ENCODE measurements at regions not wholly inside any gene's neighbourhood (a gene's known extent, or its start where the extent isn't known, plus 50 kb on each side); places are given as distances from the start of the nearest gene placed in this dataset.

DNA sequence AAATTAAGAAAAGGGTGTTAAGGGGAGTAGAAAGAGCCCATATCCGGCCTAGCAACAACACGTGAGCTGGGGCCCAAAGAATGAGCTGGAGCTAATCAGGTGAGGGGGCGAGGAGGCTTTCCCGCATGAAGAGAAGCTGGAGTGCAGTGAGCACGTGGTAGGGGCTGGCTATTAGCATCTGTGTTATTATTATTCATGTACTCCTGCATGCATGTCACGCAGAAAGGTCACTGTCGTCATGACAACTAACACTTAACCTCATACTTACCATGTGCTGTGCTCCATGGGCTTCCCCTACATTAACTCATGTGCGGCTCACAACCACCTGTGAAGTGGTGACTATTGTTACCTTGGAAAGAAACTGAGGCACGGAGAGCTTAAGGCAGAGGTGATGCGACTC, 227.6 kb upstream of the UBL3 start:
- no peak overlapping the region for H3K4me3 ChIP-seq (ENCODE audit: insufficient read depth in 1 of 2, low read depth in 1 of 2, low read length in 2 of 2)

DNA sequence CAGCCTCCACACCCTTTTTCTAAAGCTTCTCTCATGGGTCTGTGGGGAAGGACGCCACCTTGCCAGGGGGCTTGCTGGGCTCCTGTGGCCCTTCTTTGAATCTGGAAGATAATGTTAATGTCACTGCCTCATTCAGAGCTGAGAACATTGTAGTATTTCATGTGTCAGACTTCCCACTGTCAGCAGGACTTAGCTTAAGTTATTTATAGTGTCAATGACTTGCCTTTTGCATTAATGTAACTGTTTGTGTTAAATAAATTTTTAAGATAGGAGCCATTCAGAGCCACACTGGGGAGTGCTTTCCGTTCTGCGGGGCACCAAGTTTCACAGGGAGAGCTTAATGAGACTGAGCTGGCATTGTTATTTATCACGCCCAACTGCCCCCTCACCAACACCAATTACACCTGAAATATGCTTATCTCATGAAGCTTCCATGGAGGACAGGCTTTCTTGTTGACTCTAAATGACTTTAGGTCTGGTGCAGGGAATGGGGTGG, 226.9 kb upstream of the UBL3 start:
- no peak overlapping the region for H3K9ac ChIP-seq (ENCODE audit: low read length)
- H2AK5ac ChIP-seq (ENCODE audit: low read length, severe bottlenecking) = no peak overlapping the region
- H3K4me3 ChIP-seq (ENCODE audit: insufficient read depth in 1 of 2, low read depth in 1 of 2, low read length in 2 of 2) = no peak overlapping the region
- H3K4me2 ChIP-seq (ENCODE audit: low read length, poor library complexity, severe bottlenecking) = no peak overlapping the region
- H2BK120ac ChIP-seq (ENCODE audit: low read depth, low read length) = no peak overlapping the region
- DNase-seq = no peak
- H3K79me1 ChIP-seq (replicated peaks; ENCODE audit: low read length, poor library complexity, severe bottlenecking) = no peaks in the 10 kb centered on the region
- no peak overlapping the region for H2AFZ ChIP-seq (ENCODE audit: low read depth, low read length)
- H3K18ac ChIP-seq (ENCODE audit: low read depth in 1 of 2, low read length in 2 of 2) = no peak overlapping the region
- H3K9me3 ChIP-seq (ENCODE audit: control insufficient read depth, low read length) = peaks cover 5% of the 10 kb centered on the region
- no peak overlapping the region for H3K14ac ChIP-seq (ENCODE audit: low read length in 2 of 2)
- no peak overlapping the region for H3K4ac ChIP-seq (ENCODE audit: low read depth in 1 of 2, low read length in 2 of 2)
- H3K27me3 ChIP-seq (ENCODE audit: control insufficient read depth in 1 of 2, insufficient read depth in 1 of 2, low read length in 2 of 2) = peaks cover 0 to 7% of the 10 kb centered on the region in 2 experiments
- 89% methylated on average over 1 of the region's 4 CpGs for WGBS
- no peaks in the 10 kb centered on the region for H3K36me3 ChIP-seq (ENCODE audit: control insufficient read depth in 1 of 2, insufficient read depth in 2 of 2, low read depth in 1 of 2, low read length in 2 of 2)
- H2BK5ac ChIP-seq (ENCODE audit: low read depth, low read length, poor library complexity, severe bottlenecking) = no peak overlapping the region
- H2BK15ac ChIP-seq (ENCODE audit: low read depth, poor library complexity, severe bottlenecking) = no peak overlapping the region
- H4K91ac ChIP-seq (ENCODE audit: low read length) = no peak overlapping the region
- no peaks in the 10 kb centered on the region for H3K4me1 ChIP-seq (ENCODE audit: control insufficient read depth, insufficient read depth, low read depth, low read length)
- H2BK12ac ChIP-seq (ENCODE audit: low read length in 2 of 2) = no peak overlapping the region
- no peak overlapping the region for H3K27ac ChIP-seq (ENCODE audit: low read length, poor library complexity, severe bottlenecking)
- no peak overlapping the region for H4K8ac ChIP-seq (ENCODE audit: low read length)
- no peak overlapping the region for H3K23ac ChIP-seq (ENCODE audit: low read length in 2 of 2)

More for the DNA sequence above, 227.6 kb upstream of the UBL3 start:
- Histone ChIP-seq H3K14ac (ENCODE audit: low read length in 2 of 2) (no peak overlapping the region), H4K91ac (ENCODE audit: low read length) (no peak overlapping the region), H3K36me3 (ENCODE audit: control insufficient read depth in 1 of 2, insufficient read depth in 2 of 2, low read depth in 1 of 2, low read length in 2 of 2) (no peaks in the 10 kb centered on the region), H2BK120ac (ENCODE audit: low read depth, low read length) (no peak overlapping the region), H3K9ac (ENCODE audit: low read length) (no peak overlapping the region), H3K4me1 (ENCODE audit: control insufficient read depth, insufficient read depth, low read depth, low read length) (no peaks in the 10 kb centered on the region), H2BK15ac (ENCODE audit: low read depth, poor library complexity, severe bottlenecking) (no peak overlapping the region), H2AFZ (ENCODE audit: low read depth, low read length) (no peak overlapping the region), H3K79me1 (replicated peaks; ENCODE audit: low read length, poor library complexity, severe bottlenecking) (no peaks in the 10 kb centered on the region), H3K27ac (ENCODE audit: low read length, poor library complexity, severe bottlenecking) (no peak overlapping the region), H2BK5ac (ENCODE audit: low read depth, low read length, poor library complexity, severe bottlenecking) (no peak overlapping the region), H3K4ac (ENCODE audit: low read depth in 1 of 2, low read length in 2 of 2) (no peak overlapping the region), H4K8ac (ENCODE audit: low read length) (no peak overlapping the region), H3K18ac (ENCODE audit: low read depth in 1 of 2, low read length in 2 of 2) (no peak overlapping the region), H3K9me3 (ENCODE audit: control insufficient read depth, low read length) (peaks cover 5% of the 10 kb centered on the region), H2AK5ac (ENCODE audit: low read length, severe bottlenecking) (no peak overlapping the region), H3K23ac (ENCODE audit: low read length in 2 of 2) (no peak overlapping the region), H3K27me3 (ENCODE audit: control insufficient read depth in 1 of 2, insufficient read depth in 1 of 2, low read length in 2 of 2) (peaks cover 4 to 7% of the 10 kb centered on the region in 2 experiments), H3K4me2 (ENCODE audit: low read length, poor library complexity, severe bottlenecking) (no peak overlapping the region), H2BK12ac (ENCODE audit: low read length in 2 of 2) (no peak overlapping the region)
- WGBS = 87% methylated on average over 9 of the region's 10 CpGs
- DNase-seq = no peak

DNA sequence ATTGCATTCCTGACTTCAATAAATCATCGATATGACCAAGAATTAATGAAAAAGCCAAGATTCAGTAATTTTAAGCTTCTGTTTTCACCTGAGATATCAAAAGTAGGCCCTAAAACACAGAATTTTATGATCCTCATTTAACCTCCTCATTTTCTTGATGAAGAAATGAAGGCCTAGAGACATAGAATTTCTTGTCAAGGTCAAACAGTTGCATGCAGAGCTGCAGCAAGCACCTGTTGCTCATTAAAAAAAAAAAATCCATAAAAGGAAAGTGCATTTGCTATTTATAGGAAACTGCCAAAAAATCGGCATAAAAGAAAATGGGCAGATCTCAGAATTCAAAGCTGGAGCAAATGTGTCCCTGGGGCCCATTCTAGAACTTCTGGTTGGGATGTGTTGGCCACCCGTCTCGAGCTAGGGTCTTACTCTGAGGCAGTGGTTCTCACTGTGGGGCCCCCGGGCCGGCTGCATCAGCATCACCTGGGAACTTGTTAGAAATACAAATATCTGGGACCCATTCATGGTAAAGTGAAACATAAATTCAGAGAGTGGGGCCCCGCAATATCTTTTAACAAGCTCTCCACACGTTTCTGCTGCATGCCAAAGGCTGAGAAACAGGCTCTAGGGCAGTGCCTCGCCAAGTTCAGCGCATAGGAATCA, 224.7 kb upstream of the UBL3 start:
- H3K36me3 ChIP-seq (ENCODE audit: control insufficient read depth in 1 of 2, insufficient read depth in 2 of 2, low read depth in 1 of 2, low read length in 2 of 2) = no peaks in the 10 kb centered on the region
- H3K9me3 ChIP-seq (ENCODE audit: control insufficient read depth, low read length) = no peaks in the 10 kb centered on the region
- no peak overlapping the region for H2BK120ac ChIP-seq (ENCODE audit: low read depth, low read length)
- WGBS = 93% methylated on average over 9 of the region's 10 CpGs
- no peaks in the 10 kb centered on the region for H3K79me1 ChIP-seq (replicated peaks; ENCODE audit: low read length, poor library complexity, severe bottlenecking)
- no peak overlapping the region for H3K4ac ChIP-seq (ENCODE audit: low read depth in 1 of 2, low read length in 2 of 2)
- DNase-seq = no peak
- H3K18ac ChIP-seq (ENCODE audit: low read depth in 1 of 2, low read length in 2 of 2) = no peak overlapping the region
- no peak overlapping the region for H3K9ac ChIP-seq (ENCODE audit: low read length)
- H2BK15ac ChIP-seq (ENCODE audit: low read depth, poor library complexity, severe bottlenecking) = no peak overlapping the region
- no peaks in the 10 kb centered on the region for H3K27me3 ChIP-seq (ENCODE audit: control insufficient read depth in 1 of 2, insufficient read depth in 1 of 2, low read length in 2 of 2)
- H3K4me3 ChIP-seq (ENCODE audit: insufficient read depth in 1 of 2, low read depth in 1 of 2, low read length in 2 of 2) = no peak overlapping the region
- no peak overlapping the region for H2BK5ac ChIP-seq (ENCODE audit: low read depth, low read length, poor library complexity, severe bottlenecking)
- H2AFZ ChIP-seq (ENCODE audit: low read depth, low read length) = no peak overlapping the region
- no peak overlapping the region for H2BK12ac ChIP-seq (ENCODE audit: low read length in 2 of 2)
- H3K27ac ChIP-seq (ENCODE audit: low read length, poor library complexity, severe bottlenecking) = no peak overlapping the region
- H4K91ac ChIP-seq (ENCODE audit: low read length) = no peak overlapping the region
- H3K23ac ChIP-seq (ENCODE audit: low read length in 2 of 2) = no peak overlapping the region
- no peak overlapping the region for H4K8ac ChIP-seq (ENCODE audit: low read length)
- no peak overlapping the region for H2AK5ac ChIP-seq (ENCODE audit: low read length, severe bottlenecking)
- no peak overlapping the region for H3K14ac ChIP-seq (ENCODE audit: low read length in 2 of 2)
- no peaks in the 10 kb centered on the region for H3K4me1 ChIP-seq (ENCODE audit: control insufficient read depth, insufficient read depth, low read depth, low read length)
- no peak overlapping the region for H3K4me2 ChIP-seq (ENCODE audit: low read length, poor library complexity, severe bottlenecking)

DNA sequence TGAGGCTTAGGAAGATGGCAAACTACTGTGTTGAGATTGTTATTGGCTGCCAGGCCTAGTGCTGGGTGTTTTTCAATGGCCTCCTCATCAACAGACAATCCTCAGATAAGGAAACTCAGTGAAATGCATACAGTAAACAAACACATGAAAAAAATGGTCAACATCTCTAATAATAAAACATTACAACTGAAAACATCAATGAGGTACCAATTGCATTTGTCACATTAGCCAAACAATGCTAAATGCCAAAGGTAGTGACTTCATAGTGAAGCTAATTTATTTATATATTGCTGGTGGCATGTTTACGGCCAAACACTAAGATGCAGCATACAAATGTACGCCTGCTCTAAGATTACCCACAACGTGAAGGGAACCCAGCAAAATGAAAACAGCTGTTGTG, 224.0 kb upstream of the UBL3 start:
- Histone ChIP-seq H2BK15ac (ENCODE audit: low read depth, poor library complexity, severe bottlenecking) (no peak overlapping the region), H4K91ac (ENCODE audit: low read length) (no peak overlapping the region), H3K27ac (ENCODE audit: low read length, poor library complexity, severe bottlenecking) (no peak overlapping the region), H3K36me3 (ENCODE audit: control insufficient read depth in 1 of 2, insufficient read depth in 2 of 2, low read depth in 1 of 2, low read length in 2 of 2) (no peaks in the 10 kb centered on the region), H3K4me2 (ENCODE audit: low read length, poor library complexity, severe bottlenecking) (no peak overlapping the region), H2AFZ (ENCODE audit: low read depth, low read length) (no peak overlapping the region), H2BK5ac (ENCODE audit: low read depth, low read length, poor library complexity, severe bottlenecking) (no peak overlapping the region), H3K4ac (ENCODE audit: low read depth in 1 of 2, low read length in 2 of 2) (no peak overlapping the region), H3K23ac (ENCODE audit: low read length in 2 of 2) (no peak overlapping the region), H3K18ac (ENCODE audit: low read depth in 1 of 2, low read length in 2 of 2) (no peak overlapping the region), H2BK120ac (ENCODE audit: low read depth, low read length) (no peak overlapping the region), H3K79me1 (replicated peaks; ENCODE audit: low read length, poor library complexity, severe bottlenecking) (no peaks in the 10 kb centered on the region), H3K9me3 (ENCODE audit: control insufficient read depth, low read length) (no peaks in the 10 kb centered on the region), H3K9ac (ENCODE audit: low read length) (no peak overlapping the region), H2BK12ac (ENCODE audit: low read length in 2 of 2) (no peak overlapping the region), H3K27me3 (ENCODE audit: control insufficient read depth in 1 of 2, insufficient read depth in 1 of 2, low read length in 2 of 2) (no peaks in the 10 kb centered on the region), H3K4me3 (ENCODE audit: insufficient read depth in 1 of 2, low read depth in 1 of 2, low read length in 2 of 2) (no peak overlapping the region), H3K4me1 (ENCODE audit: control insufficient read depth, insufficient read depth, low read depth, low read length) (no peaks in the 10 kb centered on the region), H4K8ac (ENCODE audit: low read length) (no peak overlapping the region), H2AK5ac (ENCODE audit: low read length, severe bottlenecking) (no peak overlapping the region), H3K14ac (ENCODE audit: low read length in 2 of 2) (no peak overlapping the region)
- DNase-seq = no peak
- 100% methylated on average over 1 of the region's 3 CpGs for WGBS

Measured in mesenchymal stem cell (in vitro differentiated cells and primary cell).